Vagina (tissue), 2 donors: ENCODE measurements at regions not wholly inside any gene's neighbourhood (a gene's known extent, or its start where the extent isn't known, plus 50 kb on each side); places are given as distances from the start of the nearest gene placed in this dataset.
"Not testable (repeated sequence)": the region's sequence is repeated elsewhere in the genome, so short reads cannot be mapped to it uniquely, and the experiment has no call there.

Experiments used
- DNase-seq, 2 donors: peaks; one replicate each; pipeline ENCODE4 v3.0.0-alpha.2; 2017; ENCODE audit errors: extremely low spot score in 2 of 2
- H3K27ac ChIP-seq: fragments of 200-600 bp; sonication (generic); one replicate; pipeline ENCODE4 v1.5.1; 2019
- H3K27me3 ChIP-seq: fragments of 200-600 bp; sonication (generic); one replicate; pipeline ENCODE4 v1.5.1; 2019
- H3K36me3 ChIP-seq, 2 donors: fragments of 200-600 bp; sonication (generic); one replicate each; pipeline ENCODE4 v1.5.1; 2017 to 2019
- H3K4me1 ChIP-seq: fragments of 200-600 bp; sonication (generic); one replicate; pipeline ENCODE4 v1.5.1; 2019
- H3K4me3 ChIP-seq, 2 donors: fragments of 200-600 bp; sonication (generic); 1 replicate in 1 of 2; 2 replicates in 1 of 2; pipeline ENCODE4 v1.5.1; 2016 to 2019
- H3K9me3 ChIP-seq: fragments of 200-600 bp; sonication (generic); one replicate; pipeline ENCODE4 v1.5.1; 2019
- CTCF ChIP-seq, 3 experiments: fragments of 450-650 bp in 2 of 3; fragments of 200-600 bp in 1 of 3; sonication (generic) in 1 of 3; IDR thresholded peaks; one replicate each; pipeline ENCODE4 v1.5.1; 2017 to 2019; ENCODE audit warnings: antibody characterized with exemption in 3 of 3, mild to moderate bottlenecking in 2 of 3, moderate library complexity in 2 of 3
- POLR2A ChIP-seq, 2 donors: fragments of 450-650 bp; IDR thresholded peaks; one replicate each; pipeline ENCODE4 v1.6.1; 2017; ENCODE audit warnings: antibody characterized with exemption in 2 of 2, mild to moderate bottlenecking in 2 of 2, moderate library complexity in 2 of 2
- POLR2AphosphoS5 ChIP-seq, 2 donors: sonication (generic); formaldehyde crosslinking; IDR thresholded peaks; one replicate each; pipeline ENCODE4 v1.9.0; 2017; ENCODE audit warnings: antibody characterized with exemption in 2 of 2, mild to moderate bottlenecking in 2 of 2, low read depth in 1 of 2; ENCODE audit not compliant: insufficient read depth in 1 of 2
- intact Hi-C: fragments of 100-400 bp; cut with DNase I; formaldehyde crosslinking; loops from one replicate; pipeline ENCODE4 v1.15.1; 2023

DNA sequence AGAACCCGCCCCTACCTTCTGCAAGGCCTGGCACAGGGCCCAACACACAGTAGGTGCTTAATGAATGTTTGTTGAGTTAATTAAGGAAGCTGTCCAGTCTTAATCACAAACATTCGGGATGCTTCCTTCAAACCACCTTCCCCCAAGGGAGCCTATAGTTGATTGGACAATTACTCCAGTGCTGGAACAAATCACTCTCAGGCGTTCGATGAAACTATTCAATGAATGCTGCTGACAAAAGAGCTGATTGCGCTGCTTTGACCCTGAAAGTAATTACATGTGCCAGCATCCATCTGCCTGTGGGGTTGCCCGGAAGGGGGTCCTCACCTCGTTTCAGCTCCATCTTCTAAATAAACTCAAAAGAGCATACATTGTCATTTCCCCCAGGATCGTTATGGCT lies 112.0 kb upstream of the SRSF6 start:
- H3K4me1 ChIP-seq = no peaks in the 10 kb centered on the region
- H3K27ac ChIP-seq = no peak overlapping the region
- no peak for TF ChIP-seq POLR2A (IDR thresholded peaks at IDR 0.05)
- TF ChIP-seq POLR2AphosphoS5 (IDR thresholded peaks at IDR 0.05; ENCODE audit: insufficient read depth in 1 of 2, low read depth in 1 of 2) = no peak
- no peak for TF ChIP-seq CTCF (IDR thresholded peaks at IDR 0.05)
- H3K9me3 ChIP-seq = no peaks in the 10 kb centered on the region
- DNase-seq = no peak
- intact Hi-C loops = no loop called here
- H3K36me3 ChIP-seq = no peaks in the 10 kb centered on the region
- H3K4me3 ChIP-seq = no peak overlapping the region
- no peaks in the 10 kb centered on the region for H3K27me3 ChIP-seq

DNA sequence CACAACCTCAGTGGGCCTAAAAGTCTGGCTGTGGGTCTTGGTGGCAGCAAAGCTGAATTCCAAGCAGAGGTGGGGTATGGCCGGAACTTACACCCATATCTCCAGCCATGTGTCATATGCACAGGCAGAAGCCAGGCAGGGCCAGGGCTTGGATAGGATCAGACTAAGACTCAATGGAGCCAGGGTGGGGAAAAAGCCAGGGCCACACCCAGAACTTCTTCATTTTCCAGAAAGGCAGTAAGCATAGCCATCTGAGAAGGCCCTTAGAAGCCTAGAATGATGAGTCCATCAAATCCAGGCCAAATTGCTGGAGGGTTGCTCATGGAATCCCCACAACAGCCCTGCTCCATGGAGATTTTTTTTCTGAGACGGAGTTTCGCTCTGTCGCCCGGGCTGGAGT lies 116.2 kb upstream of the SRSF6 start:
- Histone ChIP-seq H3K27me3 (no peaks in the 10 kb centered on the region), H3K4me1 (no peaks in the 10 kb centered on the region), H3K36me3 (no peaks in the 10 kb centered on the region), H3K27ac (no peak overlapping the region), H3K4me3 (no peak overlapping the region), H3K9me3 (no peaks in the 10 kb centered on the region)
- DNase-seq = no peak
- intact Hi-C loops = no loop called here
- no peak for TF ChIP-seq POLR2AphosphoS5 (IDR thresholded peaks at IDR 0.05; ENCODE audit: insufficient read depth in 1 of 2, low read depth in 1 of 2)
- TF ChIP-seq CTCF (IDR thresholded peaks at IDR 0.05) = no peak
- TF ChIP-seq POLR2A (IDR thresholded peaks at IDR 0.05) = no peak

- no peaks in the 10 kb centered on the region for H3K27me3 ChIP-seq
- intact Hi-C loops = no loop called here
- no peaks in the 10 kb centered on the region for H3K4me1 ChIP-seq
- H3K27ac ChIP-seq = no peak overlapping the region
- no peaks in the 10 kb centered on the region for H3K9me3 ChIP-seq
- H3K36me3 ChIP-seq = no peaks in the 10 kb centered on the region
- no peak overlapping the region for H3K4me3 ChIP-seq
- DNase-seq = no peak
- TF ChIP-seq POLR2AphosphoS5 (IDR thresholded peaks at IDR 0.05; ENCODE audit: insufficient read depth in 1 of 2, low read depth in 1 of 2) (no peak), POLR2A (IDR thresholded peaks at IDR 0.05) (no peak)
These were observed 120.7 kb upstream of the SRSF6 start for GRCh38 chr20:43337036-43337435.

DNA sequence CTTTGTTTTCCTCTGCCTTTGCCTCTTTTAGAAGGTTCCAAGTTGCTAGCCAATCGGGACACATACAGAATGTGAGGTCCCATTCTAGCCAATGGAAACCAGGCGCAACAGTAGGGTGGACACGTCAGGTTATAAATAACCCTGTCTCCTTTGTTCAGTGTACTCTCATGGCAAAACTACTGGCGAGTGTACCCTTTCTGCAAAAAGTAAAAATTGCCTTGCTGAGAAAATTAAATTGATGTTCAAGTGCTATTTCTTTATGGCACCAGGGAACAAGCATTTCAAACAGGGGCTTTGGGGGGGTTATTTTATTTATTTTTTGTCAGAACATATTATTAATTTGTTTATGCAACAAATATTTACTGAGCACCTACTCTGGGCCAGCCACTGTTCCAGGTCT lies 123.6 kb upstream of the SRSF6 start:
- H3K4me1 ChIP-seq = no peaks in the 10 kb centered on the region
- intact Hi-C loops = no loop called here
- TF ChIP-seq POLR2A (IDR thresholded peaks at IDR 0.05) = no peak
- no peak for TF ChIP-seq CTCF (IDR thresholded peaks at IDR 0.05)
- TF ChIP-seq POLR2AphosphoS5 (IDR thresholded peaks at IDR 0.05; ENCODE audit: insufficient read depth in 1 of 2, low read depth in 1 of 2) = no peak
- no peaks in the 10 kb centered on the region for H3K36me3 ChIP-seq
- no peak overlapping the region for H3K4me3 ChIP-seq
- no peak for DNase-seq
- H3K27me3 ChIP-seq = no peaks in the 10 kb centered on the region
- H3K9me3 ChIP-seq = no peaks in the 10 kb centered on the region
- H3K27ac ChIP-seq = no peak overlapping the region

GRCh38 chr20:43331906-43332305 lies 125.8 kb upstream of the SRSF6 start:
- Histone ChIP-seq H3K9me3 (no peaks in the 10 kb centered on the region), H3K4me3 (no peak overlapping the region), H3K4me1 (no peaks in the 10 kb centered on the region), H3K36me3 (no peaks in the 10 kb centered on the region), H3K27me3 (no peaks in the 10 kb centered on the region), H3K27ac (no peak overlapping the region)
- no peak for DNase-seq
- TF ChIP-seq POLR2A (IDR thresholded peaks at IDR 0.05) (no peak), POLR2AphosphoS5 (IDR thresholded peaks at IDR 0.05; ENCODE audit: insufficient read depth in 1 of 2, low read depth in 1 of 2) (no peak), CTCF (IDR thresholded peaks at IDR 0.05) (no peak)
- intact Hi-C loops = no loop called here

- no peak overlapping the region for H3K27ac ChIP-seq
- H3K36me3 ChIP-seq = no peaks in the 10 kb centered on the region
- no peaks in the 10 kb centered on the region for H3K9me3 ChIP-seq
- no peaks in the 10 kb centered on the region for H3K27me3 ChIP-seq
- no peak for TF ChIP-seq POLR2AphosphoS5 (IDR thresholded peaks at IDR 0.05; ENCODE audit: insufficient read depth in 1 of 2, low read depth in 1 of 2)
- no peak for TF ChIP-seq POLR2A (IDR thresholded peaks at IDR 0.05)
- no peak for TF ChIP-seq CTCF (IDR thresholded peaks at IDR 0.05)
- no peaks in the 10 kb centered on the region for H3K4me1 ChIP-seq
- intact Hi-C loops = no loop called here
- no peak for DNase-seq
- H3K4me3 ChIP-seq = no peak overlapping the region
These were observed 129.0 kb upstream of the SRSF6 start for GRCh38 chr20:43328697-43329096.

GRCh38 chr20:43327234-43327633 lies 130.5 kb upstream of the SRSF6 start:
- H3K27me3 ChIP-seq, H3K9me3 ChIP-seq, intact Hi-C loops, DNase-seq, H3K36me3 ChIP-seq, H3K4me3 ChIP-seq, H3K27ac ChIP-seq, H3K4me1 ChIP-seq: not testable (repeated sequence)
